IPS DF 6.9 (cell line): ENCODE measurements at regions not wholly inside any gene's neighbourhood (a gene's known extent, or its start where the extent isn't known, plus 50 kb on each side); places are given as distances from the start of the nearest gene placed in this dataset.
"Not testable (repeated sequence)": the region's sequence is repeated elsewhere in the genome, so short reads cannot be mapped to it uniquely, and the experiment has no call there.

ENCODE experiments used
- DNase-seq: peaks from one replicate; pipeline ENCODE4 v3.0.0-alpha.2; 2013; ENCODE audit warnings: low read depth, low spot score
- H3K27ac ChIP-seq: one replicate; pipeline ENCODE4 v1.5.1; 2013; ENCODE audit warnings: low read length, control low read depth
- H3K27me3 ChIP-seq: 2 replicates; pipeline ENCODE4 v1.6.1; 2013; ENCODE audit warnings: mild to moderate bottlenecking, low read length; ENCODE audit not compliant: control insufficient read depth, insufficient read depth
- H3K36me3 ChIP-seq: 2 replicates; pipeline ENCODE4 v1.6.1; 2013; ENCODE audit warnings: low read length; ENCODE audit not compliant: control insufficient read depth, insufficient read depth
- H3K4me1 ChIP-seq: 2 replicates; pipeline ENCODE4 v1.6.1; 2013; ENCODE audit warnings: low read length; ENCODE audit not compliant: control insufficient read depth, insufficient read depth
- H3K4me3 ChIP-seq: 2 replicates; pipeline ENCODE4 v1.5.1; 2013; ENCODE audit warnings: mild to moderate bottlenecking, low read length
- H3K9me3 ChIP-seq: 2 replicates; pipeline ENCODE4 v1.6.1; 2013; ENCODE audit warnings: low read length, inconsistent platforms; ENCODE audit not compliant: control insufficient read depth, insufficient read depth
- WGBS: extraction: QIAGEN DNeasy Blood & Tissue Kit; methylation state at CpG from one replicate; pipeline ENCODE4 v1.1.7; 2013; ENCODE audit warnings: mixed read lengths, missing lambda C conversion rate; ENCODE audit not compliant: insufficient read length, insufficient coverage; 5-methylcytosine and 5-hydroxymethylcytosine counted together

- not testable (repeated sequence) for H3K4me1 ChIP-seq, H3K27me3 ChIP-seq, H3K27ac ChIP-seq, H3K36me3 ChIP-seq, H3K4me3 ChIP-seq, DNase-seq
- WGBS: no CpG with 5 or more reads among the region's 16 CpGs
- H3K9me3 ChIP-seq: peaks cover 17% of the 10 kb centered on the region
Measured at GRCh38 chr17:21574611-21575255, 117.6 kb upstream of the KCNJ18 start.

GRCh38 chr17:21578783-21579182 lies 113.5 kb upstream of the KCNJ18 start:
- not testable (repeated sequence) for DNase-seq, H3K36me3 ChIP-seq, H3K4me3 ChIP-seq

GRCh38 chr17:21592774-21593173 lies 99.5 kb upstream of the KCNJ18 start:
- Histone ChIP-seq H3K27me3 (no peaks in the 10 kb centered on the region), H3K36me3 (peaks cover 3% of the 10 kb centered on the region; the same call in 1 of the 2 replicates), H3K4me1 (no peaks in the 10 kb centered on the region), H3K9me3 (peaks cover 11% of the 10 kb centered on the region), H3K4me3 (no peak overlapping the region), H3K27ac (no peak overlapping the region)
- DNase-seq: no peak
- no CpG with 5 or more reads among the region's 23 CpGs for WGBS

More at GRCh38 chr17:21578783-21579182, 113.5 kb upstream of the KCNJ18 start:
- not testable (repeated sequence) for H3K9me3 ChIP-seq, H3K27ac ChIP-seq, H3K27me3 ChIP-seq, H3K4me1 ChIP-seq

DNA sequence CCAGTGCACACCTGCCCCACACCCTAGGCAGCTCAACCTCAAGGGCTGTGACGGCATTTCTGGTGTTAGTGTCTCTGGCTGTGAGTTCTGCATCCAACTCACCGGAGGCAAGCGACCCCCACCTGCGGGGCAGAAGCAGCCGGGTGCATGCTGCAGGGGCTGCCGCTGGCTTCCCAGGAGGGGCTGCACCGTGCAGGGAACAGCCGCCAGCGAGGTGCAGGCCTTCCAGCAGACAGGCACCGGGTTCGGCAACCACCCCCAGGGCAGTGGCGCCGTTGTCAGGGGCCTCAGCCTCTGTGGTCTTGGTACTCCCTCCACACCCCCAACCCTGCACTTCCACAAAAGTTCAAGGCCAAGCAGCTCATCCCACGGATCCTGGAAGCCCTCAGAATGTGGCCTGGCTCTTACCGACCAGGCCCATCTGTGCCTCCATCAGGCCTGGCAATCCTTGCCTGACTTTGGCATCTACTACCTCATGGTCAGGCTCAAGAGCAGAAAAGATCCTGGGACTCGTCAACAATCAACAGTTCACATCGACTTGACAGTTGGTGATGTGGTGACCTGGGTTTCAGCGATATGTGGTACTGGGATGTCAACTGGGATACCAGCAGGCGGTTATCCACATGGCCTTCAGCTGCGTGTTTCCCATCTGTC lies 98.7 kb upstream of the KCNJ18 start:
- H3K4me3 ChIP-seq, H3K27ac ChIP-seq, DNase-seq, H3K27me3 ChIP-seq, H3K36me3 ChIP-seq, H3K4me1 ChIP-seq: not testable (repeated sequence)
- H3K9me3 ChIP-seq: peaks cover 11% of the 10 kb centered on the region
- WGBS: no CpG with 5 or more reads among the region's 20 CpGs

- Histone ChIP-seq H3K36me3 (peaks cover 3% of the 10 kb centered on the region; the same call in 1 of the 2 replicates), H3K4me3 (no peak overlapping the region), H3K9me3 (peaks cover 14% of the 10 kb centered on the region), H3K27me3 (no peaks in the 10 kb centered on the region), H3K27ac (no peak overlapping the region), H3K4me1 (no peaks in the 10 kb centered on the region)
- WGBS: 100% methylated on average over 1 of the region's 1 CpG
- DNase-seq: no peak
Measured at GRCh38 chr17:21595086-21595485, 97.2 kb upstream of the KCNJ18 start.

- no peak overlapping the region for H3K4me3 ChIP-seq
- H3K9me3 ChIP-seq: peaks cover 6% of the 10 kb centered on the region
- no peaks in the 10 kb centered on the region for H3K27me3 ChIP-seq
- no peak overlapping the region for H3K27ac ChIP-seq
- no peak for DNase-seq
- WGBS: no CpG with 5 or more reads among the region's 5 CpGs
- H3K4me1 ChIP-seq: no peaks in the 10 kb centered on the region
- H3K36me3 ChIP-seq: no peaks in the 10 kb centered on the region
Measured at GRCh38 chr17:21602176-21602575, 90.1 kb upstream of the KCNJ18 start.

DNA sequence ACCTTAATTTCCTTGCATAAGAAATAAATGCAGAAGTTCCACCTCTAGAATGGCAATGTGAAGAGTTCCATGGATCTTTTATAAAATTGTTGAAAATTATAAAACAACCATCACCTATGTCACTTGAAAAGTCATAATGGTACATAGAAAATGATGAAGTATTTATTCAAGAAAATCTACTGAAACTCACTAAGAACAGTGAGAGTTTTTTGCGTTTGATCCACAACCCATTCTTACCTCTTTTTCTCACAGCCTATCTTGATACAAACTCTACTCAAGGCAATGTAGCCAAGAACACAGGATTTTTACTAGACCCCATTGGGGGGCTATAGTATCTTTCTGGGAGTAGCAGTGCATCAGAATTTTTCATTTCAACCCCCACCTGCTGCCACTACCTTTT lies 89.0 kb upstream of the KCNJ18 start:
- H3K9me3 ChIP-seq, H3K36me3 ChIP-seq, H3K27me3 ChIP-seq, H3K27ac ChIP-seq, H3K4me1 ChIP-seq, DNase-seq, H3K4me3 ChIP-seq: not testable (repeated sequence)
- no CpG with 5 or more reads among the region's 1 CpG for WGBS

- H3K27ac ChIP-seq, H3K27me3 ChIP-seq, H3K9me3 ChIP-seq, DNase-seq, H3K4me1 ChIP-seq, H3K36me3 ChIP-seq, H3K4me3 ChIP-seq: not testable (repeated sequence)
- 100% methylated on average over 6 of the region's 8 CpGs for WGBS
Measured at GRCh38 chr17:21611443-21611842, 80.9 kb upstream of the KCNJ18 start.

- H3K4me3 ChIP-seq, H3K27me3 ChIP-seq, H3K27ac ChIP-seq, H3K4me1 ChIP-seq, H3K36me3 ChIP-seq, H3K9me3 ChIP-seq, DNase-seq: not testable (repeated sequence)
- WGBS: 98% methylated on average over 3 of the region's 28 CpGs
Measured at GRCh38 chr17:21612123-21613070, 79.9 kb upstream of the KCNJ18 start.

- DNase-seq: no peak
- no peaks in the 10 kb centered on the region for H3K36me3 ChIP-seq
- H3K4me3 ChIP-seq: no peak overlapping the region
- H3K27ac ChIP-seq: no peak overlapping the region
- no peaks in the 10 kb centered on the region for H3K4me1 ChIP-seq
- no CpG with 5 or more reads among the region's 8 CpGs for WGBS
- no peaks in the 10 kb centered on the region for H3K27me3 ChIP-seq
- H3K9me3 ChIP-seq: peaks cover 4% of the 10 kb centered on the region; the same call in 1 of the 2 replicates
Measured at GRCh38 chr17:21613071-21613429, 79.3 kb upstream of the KCNJ18 start.
